Panc1 (cell line): ENCODE measurements at regions not wholly inside any gene's neighbourhood (a gene's known extent, or its start where the extent isn't known, plus 50 kb on each side); places are given as distances from the start of the nearest gene placed in this dataset.

ENCODE experiments used
- ATAC-seq: fragments of 200-7000 bp; cut with Tn5 transposase; 2 replicates; pipeline ENCODE4 v1.9.1; 2020; ENCODE audit warnings: mild to moderate bottlenecking, moderate library complexity
- BruUV-seq: library from RNA; stranded (reverse); fragments of 400-500 nt; replicated peaks from 2 replicates; lab custom pipeline; 2021; lab: Mats Ljungman, UMichigan
- CTCF ChIA-PET: fragments of 300-600 bp; sonication (Branson Sonifier 250); formaldehyde crosslinking; loops from one replicate; lab custom pipeline; 2022; ENCODE audit warnings: antibody characterized with exemption; lab: Charles Lee
- POLR2A ChIA-PET: fragments of 300-600 bp; sonication (Branson Sonifier 250); formaldehyde crosslinking; loops from one replicate; lab custom pipeline; 2022; ENCODE audit warnings: antibody characterized with exemption; lab: Charles Lee
- DNase-seq: peaks from one replicate; pipeline ENCODE4 v3.0.0-alpha.2; 2010; ENCODE audit warnings: low read depth, low spot score
- H3K27ac ChIP-seq: 2 replicates; pipeline ENCODE4 v1.5.1; 2011; ENCODE audit warnings: mild to moderate bottlenecking, low read length, inconsistent platforms
- H3K27me3 ChIP-seq: fragments of 200-500 bp; sonication (Bioruptor generic); 2 replicates; pipeline ENCODE4 v1.6.0; 2014; ENCODE audit warnings: low read length, inconsistent platforms; ENCODE audit not compliant: control insufficient read depth, insufficient read depth
- H3K36me3 ChIP-seq: fragments of 200-500 bp; sonication (Bioruptor generic); 2 replicates; pipeline ENCODE4 v1.5.1; 2014; ENCODE audit warnings: inconsistent platforms, mild to moderate bottlenecking, low read length, moderate library complexity; ENCODE audit not compliant: control insufficient read depth, insufficient read depth
- H3K4me1 ChIP-seq: 2 replicates; pipeline ENCODE4 v1.5.1; 2011; ENCODE audit warnings: inconsistent platforms, mild to moderate bottlenecking, low read length, moderate library complexity; ENCODE audit not compliant: control insufficient read depth, insufficient read depth
- H3K4me3 ChIP-seq, 2 experiments: 2 replicates each; pipeline ENCODE4 v1.5.1; 2011 to 2012; ENCODE audit warnings: low read depth in 2 of 2, low read length in 2 of 2, mild to moderate bottlenecking in 2 of 2, inconsistent platforms in 1 of 2, moderate library complexity in 1 of 2
- H3K9me3 ChIP-seq: fragments of 200-500 bp; sonication (Bioruptor generic); 2 replicates; pipeline ENCODE4 v1.5.1; 2014; ENCODE audit warnings: low read depth, mild to moderate bottlenecking, inconsistent platforms, low read length, moderate library complexity; ENCODE audit not compliant: control insufficient read depth, insufficient read depth
- POLR2AphosphoS5 ChIP-seq: IDR thresholded peaks from 2 replicates; pipeline ENCODE4 v1.6.1; 2012; ENCODE audit warnings: mild to moderate bottlenecking, low read depth, low read length, moderate library complexity
- SIN3A ChIP-seq: IDR thresholded peaks from 2 replicates; pipeline ENCODE4 v1.6.1; 2012; ENCODE audit warnings: low read depth, mild to moderate bottlenecking, low read length, moderate library complexity, borderline replicate concordance; ENCODE audit not compliant: insufficient read depth
- TCF7L2 ChIP-seq: IDR thresholded peaks from 2 replicates; pipeline ENCODE4 v1.6.1; 2011; ENCODE audit warnings: mild to moderate bottlenecking, low read depth, low read length, inconsistent platforms
- in situ Hi-C: cut with HindIII; loops from 2 replicates; pipeline ENCODE4 v1.10.0; 2016; ENCODE audit warnings: low sequenced_read_pairs, low pct_unique_long_range_greater_than_20kb
- intact Hi-C: fragments of 100-400 bp; cut with micrococcal nuclease; formaldehyde crosslinking; loops from one replicate; pipeline ENCODE4 v1.10.0; 2022; ENCODE audit not compliant: unreplicated experiment
- TF ChIP-seq, protein P1 (sequence below), 2 experiments: IDR thresholded peaks; 2 replicates each; pipeline ENCODE4 v1.6.1; 2011 to 2012; ENCODE audit warnings: low read depth in 2 of 2, control low read depth in 1 of 2, low read length in 1 of 2, mild to moderate bottlenecking in 1 of 2, moderate library complexity in 1 of 2; ENCODE audit not compliant: insufficient read depth in 1 of 2
- TF ChIP-seq, protein P2 (sequence below): fragments of 450-650 bp; IDR thresholded peaks from 2 replicates; pipeline ENCODE4 v1.5.1; 2017; ENCODE audit warnings: mild to moderate bottlenecking

DNA sequence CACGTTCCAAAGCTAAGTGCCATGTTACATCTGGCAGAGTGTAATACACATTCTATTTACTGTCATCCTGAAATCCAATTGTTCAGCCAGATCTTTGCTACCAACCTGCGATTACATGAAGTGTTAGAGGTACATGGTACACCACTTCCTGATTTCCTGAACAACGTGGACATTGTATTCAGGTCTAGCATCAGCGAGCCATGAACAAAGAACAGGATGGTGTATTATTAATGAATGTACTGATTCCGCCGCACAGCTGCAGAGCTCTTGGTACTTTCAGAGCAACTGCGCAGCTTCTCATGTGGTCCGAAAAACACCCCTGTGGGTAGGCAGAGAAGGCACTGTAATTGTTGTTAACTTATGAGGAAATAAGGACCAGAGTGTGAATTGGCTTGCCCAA lies 511.4 kb downstream of the AJAP1 start:
- no peak overlapping the region for H3K27ac ChIP-seq
- DNase-seq (no peak), ATAC-seq (no peak)
- TF ChIP-seq SIN3A (no peak), TCF7L2 (no peak), POLR2AphosphoS5 (no peak)
- TF ChIP-seq, protein P1, sequence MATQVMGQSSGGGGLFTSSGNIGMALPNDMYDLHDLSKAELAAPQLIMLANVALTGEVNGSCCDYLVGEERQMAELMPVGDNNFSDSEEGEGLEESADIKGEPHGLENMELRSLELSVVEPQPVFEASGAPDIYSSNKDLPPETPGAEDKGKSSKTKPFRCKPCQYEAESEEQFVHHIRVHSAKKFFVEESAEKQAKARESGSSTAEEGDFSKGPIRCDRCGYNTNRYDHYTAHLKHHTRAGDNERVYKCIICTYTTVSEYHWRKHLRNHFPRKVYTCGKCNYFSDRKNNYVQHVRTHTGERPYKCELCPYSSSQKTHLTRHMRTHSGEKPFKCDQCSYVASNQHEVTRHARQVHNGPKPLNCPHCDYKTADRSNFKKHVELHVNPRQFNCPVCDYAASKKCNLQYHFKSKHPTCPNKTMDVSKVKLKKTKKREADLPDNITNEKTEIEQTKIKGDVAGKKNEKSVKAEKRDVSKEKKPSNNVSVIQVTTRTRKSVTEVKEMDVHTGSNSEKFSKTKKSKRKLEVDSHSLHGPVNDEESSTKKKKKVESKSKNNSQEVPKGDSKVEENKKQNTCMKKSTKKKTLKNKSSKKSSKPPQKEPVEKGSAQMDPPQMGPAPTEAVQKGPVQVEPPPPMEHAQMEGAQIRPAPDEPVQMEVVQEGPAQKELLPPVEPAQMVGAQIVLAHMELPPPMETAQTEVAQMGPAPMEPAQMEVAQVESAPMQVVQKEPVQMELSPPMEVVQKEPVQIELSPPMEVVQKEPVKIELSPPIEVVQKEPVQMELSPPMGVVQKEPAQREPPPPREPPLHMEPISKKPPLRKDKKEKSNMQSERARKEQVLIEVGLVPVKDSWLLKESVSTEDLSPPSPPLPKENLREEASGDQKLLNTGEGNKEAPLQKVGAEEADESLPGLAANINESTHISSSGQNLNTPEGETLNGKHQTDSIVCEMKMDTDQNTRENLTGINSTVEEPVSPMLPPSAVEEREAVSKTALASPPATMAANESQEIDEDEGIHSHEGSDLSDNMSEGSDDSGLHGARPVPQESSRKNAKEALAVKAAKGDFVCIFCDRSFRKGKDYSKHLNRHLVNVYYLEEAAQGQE (IDR thresholded peaks at IDR 0.05; ENCODE audit: insufficient read depth in 1 of 2, low read depth in 2 of 2, low read length in 1 of 2): no peak
- TF ChIP-seq, protein P2, sequence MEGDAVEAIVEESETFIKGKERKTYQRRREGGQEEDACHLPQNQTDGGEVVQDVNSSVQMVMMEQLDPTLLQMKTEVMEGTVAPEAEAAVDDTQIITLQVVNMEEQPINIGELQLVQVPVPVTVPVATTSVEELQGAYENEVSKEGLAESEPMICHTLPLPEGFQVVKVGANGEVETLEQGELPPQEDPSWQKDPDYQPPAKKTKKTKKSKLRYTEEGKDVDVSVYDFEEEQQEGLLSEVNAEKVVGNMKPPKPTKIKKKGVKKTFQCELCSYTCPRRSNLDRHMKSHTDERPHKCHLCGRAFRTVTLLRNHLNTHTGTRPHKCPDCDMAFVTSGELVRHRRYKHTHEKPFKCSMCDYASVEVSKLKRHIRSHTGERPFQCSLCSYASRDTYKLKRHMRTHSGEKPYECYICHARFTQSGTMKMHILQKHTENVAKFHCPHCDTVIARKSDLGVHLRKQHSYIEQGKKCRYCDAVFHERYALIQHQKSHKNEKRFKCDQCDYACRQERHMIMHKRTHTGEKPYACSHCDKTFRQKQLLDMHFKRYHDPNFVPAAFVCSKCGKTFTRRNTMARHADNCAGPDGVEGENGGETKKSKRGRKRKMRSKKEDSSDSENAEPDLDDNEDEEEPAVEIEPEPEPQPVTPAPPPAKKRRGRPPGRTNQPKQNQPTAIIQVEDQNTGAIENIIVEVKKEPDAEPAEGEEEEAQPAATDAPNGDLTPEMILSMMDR: no peak
- no peaks in the 10 kb centered on the region for H3K4me1 ChIP-seq
- ChIA-PET CTCF (no interaction called here), POLR2A (no interaction called here)
- H3K9me3 ChIP-seq: no peaks in the 10 kb centered on the region
- BruUV-seq: no TSS peak
- in situ Hi-C loops (no loop called here), intact Hi-C loops (no loop called here)
- no peaks in the 10 kb centered on the region for H3K36me3 ChIP-seq
- H3K4me3 ChIP-seq: no peak overlapping the region
- no peaks in the 10 kb centered on the region for H3K27me3 ChIP-seq

GRCh38 chr1:5164158-5164557 lies 509.7 kb downstream of the AJAP1 start:
- H3K4me1 ChIP-seq: no peaks in the 10 kb centered on the region
- TF ChIP-seq, protein P1 (IDR thresholded peaks at IDR 0.05; ENCODE audit: insufficient read depth in 1 of 2, low read depth in 2 of 2, low read length in 1 of 2): no peak
- TF ChIP-seq POLR2AphosphoS5 (no peak), TCF7L2 (no peak)
- TF ChIP-seq, protein P2: no peak
- ChIA-PET CTCF (no interaction called here), POLR2A (no interaction called here)
- in situ Hi-C loops: no loop called here
- no peaks in the 10 kb centered on the region for H3K36me3 ChIP-seq
- intact Hi-C loops: no loop called here
- no peak overlapping the region for H3K4me3 ChIP-seq
- no peaks in the 10 kb centered on the region for H3K27me3 ChIP-seq
- no TSS peak for BruUV-seq
- ATAC-seq (no peak), DNase-seq (no peak)
- H3K27ac ChIP-seq: no peak overlapping the region
- no peaks in the 10 kb centered on the region for H3K9me3 ChIP-seq
